Esophagus squamous epithelium (tissue), 5 donors: ENCODE measurements at regions not wholly inside any gene's neighbourhood (a gene's known extent, or its start where the extent isn't known, plus 50 kb on each side); places are given as distances from the start of the nearest gene placed in this dataset.
"Not testable (repeated sequence)": the region's sequence is repeated elsewhere in the genome, so short reads cannot be mapped to it uniquely, and the experiment has no call there.

ENCODE experiments used
- DNase-seq: peaks from one replicate; lab custom pipeline; 2025; lab: John Stamatoyannopoulos, UW
- H3K27ac ChIP-seq, 4 donors: fragments of 200-600 bp; sonication (generic); one replicate each; pipeline ENCODE4 v1.5.1; 2016 to 2019; ENCODE audit warnings: mild to moderate bottlenecking in 1 of 4
- H3K27me3 ChIP-seq, 4 donors: fragments of 200-600 bp; sonication (generic); 1 replicate in 3 of 4; 2 replicates in 1 of 4; pipeline versions ENCODE4 v1.5.1 to v1.6.0; 2017 to 2021; ENCODE audit warnings: antibody characterized with exemption in 1 of 4
- H3K36me3 ChIP-seq, 3 donors: fragments of 200-600 bp; sonication (generic); one replicate each; pipeline ENCODE4 v1.5.1; 2016 to 2019
- H3K4me1 ChIP-seq, 3 donors: fragments of 200-600 bp; sonication (generic); one replicate each; pipeline ENCODE4 v1.5.1; 2017 to 2019
- H3K4me3 ChIP-seq, 4 donors: fragments of 200-600 bp; sonication (generic); 1 replicate in 3 of 4; 2 replicates in 1 of 4; pipeline ENCODE4 v1.5.1; 2016 to 2019; ENCODE audit warnings: mild to moderate bottlenecking in 2 of 4, moderate library complexity in 1 of 4
- H3K9me3 ChIP-seq, 3 donors: fragments of 200-600 bp; sonication (generic); one replicate each; pipeline ENCODE4 v1.5.1; 2016 to 2019
- WGBS, 2 donors: methylation state at CpG; one replicate each; pipeline ENCODE4 v1.1.5; 2018; 5-methylcytosine and 5-hydroxymethylcytosine counted together
- intact Hi-C: fragments of 100-400 bp; cut with DNase I; formaldehyde crosslinking; loops from one replicate; pipeline ENCODE4 v1.15.0; 2022
- donor health status: DM: yes; HTN: yes; CAD: no.

DNA sequence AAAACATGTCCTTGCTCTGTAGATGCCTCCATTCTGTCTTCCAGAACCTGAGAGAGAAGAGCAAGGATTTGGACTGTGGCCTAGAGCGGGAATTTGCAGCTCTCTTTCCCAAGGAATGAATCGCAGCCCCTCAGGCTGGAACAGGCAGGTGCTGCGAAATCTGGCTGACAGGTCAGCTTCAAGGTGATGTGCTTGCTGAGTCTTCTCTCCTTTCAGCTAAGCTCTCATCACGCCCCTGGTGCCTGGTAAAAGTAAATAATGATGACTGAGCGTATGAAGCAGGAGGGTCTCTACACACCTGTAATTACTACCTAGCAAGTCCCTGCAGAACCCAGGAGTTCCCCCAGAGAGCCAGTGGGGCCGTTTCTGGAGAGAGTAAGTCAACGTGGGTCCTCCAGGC, 204.3 kb upstream of the IRF2BP2 start:
- H3K9me3 ChIP-seq, H3K36me3 ChIP-seq, H3K27me3 ChIP-seq, H3K4me3 ChIP-seq, intact Hi-C loops, H3K27ac ChIP-seq, DNase-seq: not testable (repeated sequence)
- H3K4me1 ChIP-seq, result peaks cover 0 to 21% (median 4%) of the 10 kb centered on the region in 3 donors
- 36 to 71% methylated on average over 2 to 3 of the region's 7 CpGs for WGBS, 2 donors

DNA sequence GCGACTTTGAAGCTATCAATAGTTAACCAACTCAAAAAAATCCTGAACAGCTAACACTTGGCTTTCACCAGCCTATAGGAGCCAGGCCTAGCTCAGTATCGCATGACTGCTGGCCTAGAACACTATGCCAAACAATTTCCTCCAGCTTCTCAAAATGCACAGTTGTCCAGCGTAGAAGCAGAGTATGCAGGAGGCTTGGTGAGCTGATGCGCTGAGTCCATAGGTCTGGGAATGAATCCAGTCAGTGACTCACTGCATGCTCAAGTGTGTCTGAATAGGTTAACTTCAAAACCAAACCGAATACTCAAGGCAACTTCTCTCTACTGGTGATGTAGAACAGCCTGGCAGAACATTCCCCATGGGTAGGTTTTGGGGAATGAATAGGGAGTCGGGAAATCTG, 201.8 kb upstream of the IRF2BP2 start:
- H3K27ac ChIP-seq, H3K4me1 ChIP-seq, DNase-seq, H3K9me3 ChIP-seq, H3K4me3 ChIP-seq, H3K36me3 ChIP-seq, intact Hi-C loops, H3K27me3 ChIP-seq: not testable (repeated sequence)
- 17 to 71% methylated on average over 1 of the region's 6 CpGs for WGBS, 2 donors

DNA sequence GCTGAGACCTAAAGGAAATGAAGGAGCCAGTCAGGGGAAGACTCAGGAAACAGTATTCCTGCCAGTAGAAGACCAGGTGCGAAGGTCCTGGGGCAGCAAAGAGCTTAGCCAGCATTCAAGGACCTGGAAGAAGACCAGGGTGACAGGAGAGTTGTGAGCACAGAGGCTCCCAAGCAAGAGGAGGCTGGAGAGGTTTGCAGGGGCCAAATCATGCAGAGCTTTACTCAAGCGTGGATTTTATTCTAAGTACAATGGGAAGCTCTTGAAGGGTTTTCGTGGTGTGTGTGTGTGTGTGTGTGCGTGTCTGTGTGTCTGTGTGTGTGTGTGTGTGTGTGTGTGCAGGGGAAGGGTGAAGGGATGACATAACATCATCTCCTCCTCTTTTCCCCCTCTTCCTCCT, 200.7 kb upstream of the IRF2BP2 start:
- H3K4me1 ChIP-seq, DNase-seq, H3K27me3 ChIP-seq, intact Hi-C loops, H3K9me3 ChIP-seq, H3K4me3 ChIP-seq, H3K36me3 ChIP-seq, H3K27ac ChIP-seq: not testable (repeated sequence)
- WGBS, 2 donors, result 78 to 79% methylated on average over 4 of the region's 4 CpGs

DNA sequence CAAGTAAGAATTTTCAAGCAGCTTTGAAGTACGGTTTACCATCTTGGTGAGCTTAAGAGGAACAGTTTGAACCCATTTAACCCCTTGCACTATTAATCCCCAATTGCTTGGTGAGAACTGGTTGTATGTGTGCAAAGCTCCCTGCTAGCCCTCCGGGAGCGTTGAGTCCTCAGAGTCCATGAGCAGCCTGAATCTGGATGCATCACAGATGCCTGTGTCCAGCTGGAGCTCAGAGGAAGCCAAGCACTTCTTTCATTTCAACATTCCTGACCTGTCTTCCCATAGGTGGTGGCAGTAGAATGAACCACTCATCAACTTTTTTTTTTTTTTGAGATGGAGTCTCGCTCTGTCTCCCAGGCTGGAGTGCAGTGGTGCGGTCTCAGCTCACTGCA, 199.9 kb upstream of the IRF2BP2 start:
- DNase-seq, H3K4me3 ChIP-seq, H3K4me1 ChIP-seq, intact Hi-C loops, H3K36me3 ChIP-seq, H3K27me3 ChIP-seq, H3K9me3 ChIP-seq: not testable (repeated sequence)
- 56% methylated on average over 1 of the region's 5 CpGs; no CpG with 5 or more reads in 1 of the 2 donors for WGBS, 2 donors
- H3K27ac ChIP-seq, result peak overlapping the region in 3 of 4 donors; percentile 9 to 60 (median 39)

DNA sequence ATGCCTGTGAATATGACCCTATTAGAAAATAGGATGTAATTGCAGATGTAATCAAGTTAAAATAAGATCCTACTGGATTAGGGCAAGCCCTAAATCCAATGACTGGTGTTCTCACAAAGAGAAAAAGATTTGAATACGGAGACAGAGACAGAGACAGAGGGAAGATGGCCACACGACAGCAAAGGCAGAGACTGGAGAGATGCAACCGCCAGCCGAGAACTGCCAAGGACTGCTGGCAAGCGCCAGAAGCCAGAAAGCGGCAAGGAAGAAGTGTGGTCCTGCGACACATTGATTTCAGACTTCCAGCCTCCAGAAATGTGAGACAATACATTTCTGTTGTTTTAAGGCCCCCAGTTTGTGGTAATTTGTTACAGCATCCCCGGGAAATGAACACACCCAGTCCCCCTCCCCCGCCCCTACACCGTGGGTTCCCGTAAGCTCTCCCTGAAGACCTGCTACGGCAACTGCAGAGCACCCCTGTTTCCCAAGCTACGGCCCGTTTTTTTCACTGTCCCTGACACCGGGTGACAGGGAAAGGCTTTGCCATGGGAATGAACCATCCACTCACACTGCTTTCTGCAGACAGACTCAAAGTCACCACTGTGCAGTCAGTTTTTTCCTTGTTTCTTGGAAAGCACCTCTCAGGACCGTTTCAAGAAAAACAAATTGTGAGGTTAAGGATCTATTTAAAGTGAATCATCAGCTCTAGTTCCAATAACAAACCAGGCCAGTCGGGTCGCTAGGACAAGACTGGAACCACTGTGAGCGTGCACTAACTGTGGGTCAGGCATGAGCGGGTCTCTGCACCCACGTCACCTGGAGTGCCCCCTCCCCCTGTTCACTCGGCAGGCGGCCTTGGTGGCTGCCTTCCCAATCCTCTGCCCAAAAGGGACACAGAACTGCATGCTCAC, 199.2 kb upstream of the IRF2BP2 start:
- H3K4me3 ChIP-seq, H3K9me3 ChIP-seq, H3K27me3 ChIP-seq, H3K4me1 ChIP-seq, intact Hi-C loops, DNase-seq, H3K36me3 ChIP-seq: not testable (repeated sequence)
- 41 to 66% methylated on average over 7 to 13 of the region's 23 CpGs for WGBS, 2 donors
- peak overlapping the region in 3 of 4 donors; percentile 9 to 60 (median 39) for H3K27ac ChIP-seq

DNA sequence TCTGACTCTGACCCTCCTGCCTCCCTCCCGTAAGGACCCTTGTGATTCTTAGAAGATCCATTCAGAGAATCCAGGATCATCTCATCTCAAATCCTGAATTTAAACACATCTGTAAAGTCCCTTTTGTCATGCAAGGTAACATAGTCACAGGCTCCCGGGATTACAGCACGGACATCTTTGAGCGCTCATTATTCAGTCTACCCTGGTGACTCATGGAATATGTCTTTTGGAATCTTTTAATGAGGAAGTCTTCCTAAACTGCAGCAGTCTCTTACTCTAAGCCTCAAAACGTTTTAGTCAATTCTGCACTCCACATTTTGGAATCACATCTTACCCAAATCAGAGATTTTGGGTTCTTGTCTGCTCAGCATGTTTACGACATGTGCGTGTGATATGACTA, 198.5 kb upstream of the IRF2BP2 start:
- H3K9me3 ChIP-seq, H3K27me3 ChIP-seq, DNase-seq, H3K27ac ChIP-seq, H3K36me3 ChIP-seq, H3K4me3 ChIP-seq, intact Hi-C loops, H3K4me1 ChIP-seq: not testable (repeated sequence)
- WGBS, 2 donors, result 0 to 62% methylated on average over 1 to 3 of the region's 7 CpGs

DNA sequence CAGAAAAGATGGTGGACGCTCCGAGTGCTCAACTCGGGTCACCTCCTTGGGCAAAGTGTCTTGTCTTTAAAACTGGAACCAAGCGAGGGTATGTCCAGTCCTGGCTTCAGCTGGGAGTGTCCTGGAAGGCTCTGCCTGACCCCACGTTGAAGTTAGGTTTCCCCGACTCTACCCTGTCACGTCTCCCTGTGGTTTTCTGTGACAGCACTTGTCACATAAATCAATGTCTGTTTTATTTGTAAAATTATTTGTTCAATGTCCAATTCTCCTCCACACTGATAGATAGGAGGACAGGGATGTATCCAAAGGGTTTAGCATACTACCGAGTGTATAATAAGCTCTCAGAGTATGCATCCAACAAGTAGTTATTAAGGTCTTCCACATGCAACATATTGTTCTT, 197.7 kb upstream of the IRF2BP2 start:
- WGBS, 2 donors, result 83 to 91% methylated on average over 3 of the region's 8 CpGs
- H3K36me3 ChIP-seq, intact Hi-C loops, DNase-seq, H3K9me3 ChIP-seq, H3K27me3 ChIP-seq, H3K4me3 ChIP-seq, H3K27ac ChIP-seq, H3K4me1 ChIP-seq: not testable (repeated sequence)

DNA sequence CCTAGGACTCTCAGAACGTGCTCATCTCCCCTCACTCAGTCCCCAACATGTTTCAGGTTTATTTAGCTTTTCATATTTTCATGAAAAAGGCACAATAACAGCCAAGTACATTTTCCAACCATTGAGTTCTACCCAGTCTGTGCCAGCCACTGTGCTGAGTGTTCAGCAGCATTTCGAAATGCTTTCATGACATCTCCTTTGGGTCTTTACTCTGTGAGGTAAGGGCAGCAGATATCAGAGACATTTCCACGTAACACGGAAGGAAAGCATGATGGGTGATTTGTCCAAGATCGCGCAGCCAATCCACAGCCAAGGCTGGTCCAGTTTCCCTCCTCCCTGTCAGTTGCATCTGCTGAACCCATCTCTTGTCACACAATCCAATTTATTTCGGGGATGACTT, 192.6 kb upstream of the IRF2BP2 start:
- WGBS, 2 donors, result 88 to 92% methylated on average over 5 to 7 of the region's 7 CpGs
- H3K27ac ChIP-seq, H3K4me1 ChIP-seq, intact Hi-C loops, H3K9me3 ChIP-seq, H3K4me3 ChIP-seq, H3K36me3 ChIP-seq, H3K27me3 ChIP-seq, DNase-seq: not testable (repeated sequence)

DNA sequence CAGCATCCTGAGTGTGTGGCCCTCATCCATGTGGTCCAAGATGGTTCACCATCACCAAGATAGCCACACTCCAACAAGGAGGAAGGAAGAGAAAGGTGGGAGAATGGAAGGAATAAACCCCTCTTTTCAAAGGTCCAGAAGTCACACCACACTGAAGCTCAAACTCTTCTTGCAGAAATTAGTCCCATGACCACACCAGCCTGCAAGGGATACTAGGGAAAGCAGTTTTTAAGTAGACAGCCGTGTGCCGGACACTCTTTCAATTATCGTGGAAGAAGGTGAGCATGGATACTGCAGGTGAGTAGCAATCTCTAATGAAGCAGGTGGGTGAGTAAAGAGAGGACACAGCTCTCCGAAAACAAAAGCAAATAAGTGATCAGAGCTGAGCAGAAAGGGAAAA, 191.7 kb upstream of the IRF2BP2 start:
- H3K27me3 ChIP-seq, H3K36me3 ChIP-seq, H3K4me3 ChIP-seq, intact Hi-C loops, H3K27ac ChIP-seq, H3K4me1 ChIP-seq, DNase-seq, H3K9me3 ChIP-seq: not testable (repeated sequence)
- 88 to 95% methylated on average over 4 of the region's 4 CpGs for WGBS, 2 donors

DNA sequence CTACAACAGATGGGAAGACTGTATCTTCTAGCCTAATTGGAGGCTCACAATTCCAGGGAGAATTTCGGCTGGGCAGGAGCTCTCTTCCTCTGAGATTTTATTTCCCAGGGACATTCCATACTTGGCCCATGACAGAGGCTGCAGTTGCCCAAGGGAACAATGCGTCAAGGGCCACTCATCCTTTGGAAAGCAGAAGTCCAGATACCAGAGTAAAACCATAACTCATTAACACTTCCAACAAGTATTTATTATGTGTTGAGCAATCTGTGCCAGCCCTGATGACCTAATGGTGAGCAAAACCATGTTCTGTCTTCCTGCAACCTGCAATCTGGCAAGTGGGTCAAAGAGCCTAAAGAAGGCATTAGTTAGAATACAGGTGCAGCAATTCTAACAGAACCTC, 191.2 kb upstream of the IRF2BP2 start:
- not testable (repeated sequence) for H3K27ac ChIP-seq

DNA sequence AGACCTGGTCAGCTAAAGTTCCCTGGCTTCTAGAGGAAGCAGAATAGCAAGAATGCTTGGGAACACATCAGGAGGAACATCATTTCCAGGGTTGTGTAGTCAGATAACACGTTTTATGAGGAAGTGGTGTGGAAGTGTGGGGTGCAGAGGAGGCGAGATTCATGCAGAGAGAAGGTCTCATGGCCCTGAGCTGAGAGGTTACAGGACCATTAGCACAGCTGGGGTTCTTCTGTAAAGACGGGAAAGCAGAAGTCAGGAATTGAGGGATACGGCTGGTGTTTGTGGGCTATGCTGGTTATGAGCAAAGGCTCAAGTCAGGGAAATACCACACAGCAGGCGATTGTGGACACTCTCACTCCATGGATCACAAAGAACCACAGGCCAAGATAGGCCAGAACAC, 190.6 kb upstream of the IRF2BP2 start:
- H3K36me3 ChIP-seq, H3K9me3 ChIP-seq, H3K4me3 ChIP-seq, H3K4me1 ChIP-seq, DNase-seq, H3K27ac ChIP-seq, intact Hi-C loops, H3K27me3 ChIP-seq: not testable (repeated sequence)
- 82 to 84% methylated on average over 4 of the region's 5 CpGs for WGBS, 2 donors

More for the DNA sequence above, 191.2 kb upstream of the IRF2BP2 start:
- H3K36me3 ChIP-seq, DNase-seq, H3K9me3 ChIP-seq, intact Hi-C loops, H3K4me1 ChIP-seq, H3K27me3 ChIP-seq, H3K4me3 ChIP-seq: not testable (repeated sequence)
- no CpG with 5 or more reads among the region's 2 CpGs for WGBS, 2 donors

DNA sequence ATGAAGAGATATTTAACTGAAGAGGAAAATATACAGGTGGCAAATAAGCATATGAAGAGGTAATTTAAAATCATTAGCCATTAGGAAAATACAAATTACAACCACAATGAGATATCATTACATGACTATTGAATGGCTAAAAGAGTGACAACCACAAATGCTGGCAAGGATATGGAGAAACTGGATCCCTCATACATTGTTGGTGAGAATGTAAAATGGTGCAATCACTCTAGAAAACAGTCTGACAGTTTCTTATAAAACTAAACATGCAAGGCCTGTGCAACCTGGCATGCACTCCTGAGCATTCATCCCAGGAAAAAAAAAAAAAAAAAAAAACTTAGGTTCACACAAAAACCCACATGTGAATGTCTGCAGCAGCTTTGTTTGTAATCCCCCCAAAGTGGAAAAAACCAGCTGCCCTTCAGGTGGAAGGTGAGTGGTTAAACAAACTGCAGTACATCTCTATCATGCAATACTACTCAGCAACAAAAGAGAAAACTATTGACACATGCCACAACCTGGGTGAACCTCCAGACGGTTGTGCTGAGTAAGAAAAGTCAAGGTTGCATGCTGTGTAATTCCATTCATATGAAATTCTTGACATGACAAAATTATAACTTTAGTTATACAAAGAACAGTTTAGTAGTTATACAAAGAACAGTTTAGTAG, 189.2 kb upstream of the IRF2BP2 start:
- H3K36me3 ChIP-seq, H3K9me3 ChIP-seq, H3K27me3 ChIP-seq, intact Hi-C loops, H3K4me3 ChIP-seq, DNase-seq, H3K4me1 ChIP-seq, H3K27ac ChIP-seq: not testable (repeated sequence)
- WGBS, 2 donors, result 50% methylated on average over 1 of the region's 1 CpG; no CpG with 5 or more reads in 1 of the 2 donors

DNA sequence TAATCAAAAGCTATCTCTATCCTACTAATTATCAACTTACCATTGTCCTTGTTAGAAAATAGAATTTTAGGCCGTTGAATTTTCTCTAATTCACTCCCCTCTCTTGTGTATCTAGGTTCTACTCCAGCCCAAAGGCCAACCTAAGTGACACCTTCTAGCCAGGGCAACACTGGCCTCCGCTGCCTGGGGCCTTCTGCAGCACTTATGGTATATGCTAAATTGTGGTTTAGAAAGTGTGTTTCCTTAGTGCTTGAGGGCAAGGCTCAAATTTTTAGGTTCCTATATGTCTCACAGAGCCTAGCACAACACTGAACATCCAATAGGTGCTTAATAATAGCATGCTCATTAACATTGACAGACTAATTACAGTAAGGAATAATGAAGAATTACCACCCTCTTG, 187.2 kb upstream of the IRF2BP2 start:
- H3K36me3 ChIP-seq, H3K4me1 ChIP-seq, H3K27me3 ChIP-seq, DNase-seq, H3K9me3 ChIP-seq, H3K27ac ChIP-seq, intact Hi-C loops, H3K4me3 ChIP-seq: not testable (repeated sequence)
- no CpG with 5 or more reads among the region's 2 CpGs for WGBS, 2 donors
